ENCODE measurements at regions not wholly inside any gene's neighbourhood (a gene's known extent, or its start where the extent isn't known, plus 50 kb on each side); places are given as distances from the start of the nearest gene placed in this dataset.

- TF ChIP-seq CTCF (IDR thresholded peaks at IDR 0.05; ENCODE audit: extremely low read depth, insufficient read depth, missing control alignments) = no peak
- DNase-seq (ENCODE audit: low spot score) = no peak
- in situ Hi-C loops (cut with MboI; ENCODE audit: low pct_unique_long_range_greater_than_20kb, low sequenced_read_pairs, unreplicated experiment) = no loop called here
These were observed 616.9 kb downstream of the CSNK1G3 start for GRCh38 chr5:124128867-124129266.

- in situ Hi-C loops (cut with MboI; ENCODE audit: low pct_unique_long_range_greater_than_20kb, low sequenced_read_pairs, unreplicated experiment) = no loop called here
- TF ChIP-seq CTCF (IDR thresholded peaks at IDR 0.05; ENCODE audit: extremely low read depth, insufficient read depth, missing control alignments) = no peak
- no peak for DNase-seq (ENCODE audit: low spot score)
These were observed 614.7 kb downstream of the CSNK1G3 start for GRCh38 chr5:124126504-124127217.

- no peak for DNase-seq (ENCODE audit: low spot score)
- TF ChIP-seq CTCF (IDR thresholded peaks at IDR 0.05; ENCODE audit: extremely low read depth, insufficient read depth, missing control alignments) = no peak
- in situ Hi-C loops (cut with MboI; ENCODE audit: low pct_unique_long_range_greater_than_20kb, low sequenced_read_pairs, unreplicated experiment) = no loop called here
These were observed 612.8 kb downstream of the CSNK1G3 start for GRCh38 chr5:124124711-124125229.

- in situ Hi-C loops (cut with MboI; ENCODE audit: low pct_unique_long_range_greater_than_20kb, low sequenced_read_pairs, unreplicated experiment) = no loop called here
- DNase-seq (ENCODE audit: low spot score) = no peak
- no peak for TF ChIP-seq CTCF (IDR thresholded peaks at IDR 0.05; ENCODE audit: extremely low read depth, insufficient read depth, missing control alignments)
These were observed 609.2 kb downstream of the CSNK1G3 start for GRCh38 chr5:124121198-124121597.

GRCh38 chr5:124114911-124115310 lies 602.9 kb downstream of the CSNK1G3 start:
- DNase-seq (ENCODE audit: low spot score) = no peak
- TF ChIP-seq CTCF (IDR thresholded peaks at IDR 0.05; ENCODE audit: extremely low read depth, insufficient read depth, missing control alignments) = no peak
- in situ Hi-C loops (cut with MboI; ENCODE audit: low pct_unique_long_range_greater_than_20kb, low sequenced_read_pairs, unreplicated experiment) = no loop called here

- TF ChIP-seq CTCF (IDR thresholded peaks at IDR 0.05; ENCODE audit: extremely low read depth, insufficient read depth, missing control alignments) = no peak
- in situ Hi-C loops (cut with MboI; ENCODE audit: low pct_unique_long_range_greater_than_20kb, low sequenced_read_pairs, unreplicated experiment) = no loop called here
- DNase-seq (ENCODE audit: low spot score) = no peak
These were observed 599.9 kb downstream of the CSNK1G3 start for GRCh38 chr5:124111886-124112285.
